ENCODE measurements at regions not wholly inside any gene's neighbourhood (a gene's known extent, or its start where the extent isn't known, plus 50 kb on each side); places are given as distances from the start of the nearest gene placed in this dataset.

DNA sequence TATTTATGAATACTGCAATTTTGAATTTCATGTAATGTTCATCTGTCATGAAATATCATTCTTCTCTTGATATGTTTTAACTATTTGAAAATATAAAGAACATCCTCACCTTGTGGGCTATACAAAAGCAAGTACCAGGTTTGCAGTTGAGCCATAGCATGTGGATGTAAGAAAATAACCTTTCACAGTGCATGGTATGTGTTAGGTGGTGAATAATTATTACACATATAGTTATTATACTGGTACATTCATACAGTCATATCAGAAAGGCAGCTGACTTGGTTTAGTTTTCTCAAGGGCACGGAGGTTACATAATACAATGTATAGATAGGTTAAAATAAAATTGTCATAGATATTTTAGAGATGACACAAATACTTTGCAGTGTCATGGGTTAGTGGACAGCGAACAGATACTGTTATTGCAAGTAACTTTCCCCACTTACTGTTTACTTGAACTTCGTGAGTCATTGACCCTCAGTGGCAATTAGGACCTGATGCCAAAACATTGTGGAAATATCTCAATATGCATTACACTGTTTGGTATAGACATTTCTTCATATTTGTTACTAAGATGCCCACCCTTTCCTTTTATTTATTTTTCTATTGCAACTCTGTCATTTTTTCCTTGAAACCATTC is 445.4 kb upstream of the GOT2 start:
- no peak for DNase-seq (ENCODE audit: low read depth in 2 of 2)

- no peak for DNase-seq (ENCODE audit: low read depth in 2 of 2)
Measured at GRCh38 chr16:59173408-59173831, 439.3 kb upstream of the GOT2 start.

GRCh38 chr16:59170099-59170712 is 436.1 kb upstream of the GOT2 start:
- DNase-seq (ENCODE audit: low read depth in 2 of 2), result no peak

GRCh38 chr16:59169168-59169567 is 435.1 kb upstream of the GOT2 start:
- no peak for DNase-seq (ENCODE audit: low read depth in 2 of 2)

DNA sequence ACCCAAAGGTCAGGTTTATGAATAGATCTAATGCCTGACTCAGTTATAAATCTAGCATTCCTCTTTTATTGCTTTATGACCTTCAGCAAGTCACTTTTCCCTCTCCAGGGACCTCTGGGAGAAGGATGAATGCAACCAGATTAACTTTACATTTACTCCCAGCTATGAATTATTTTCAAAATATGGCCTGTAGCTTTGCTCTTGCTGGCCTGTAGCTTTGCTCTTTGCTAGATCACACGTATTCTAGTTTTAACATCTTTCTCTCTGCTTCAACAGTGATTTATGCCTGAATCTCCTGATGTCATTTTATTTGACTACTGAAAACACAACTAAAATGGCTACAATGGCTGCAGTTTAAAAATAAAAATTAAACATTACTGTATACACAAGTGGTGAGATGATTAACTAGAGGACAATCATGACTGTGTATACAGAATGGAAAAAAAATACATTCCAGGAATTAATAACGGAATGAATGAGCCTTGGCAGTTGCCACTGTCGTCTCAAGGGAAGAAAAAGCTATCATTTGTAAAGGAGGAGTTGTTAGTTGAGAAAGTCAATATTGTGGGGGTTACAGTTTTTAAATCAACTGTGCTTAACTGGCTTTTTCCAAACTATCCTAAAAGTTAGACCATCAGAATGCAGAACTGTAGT is 434.5 kb upstream of the GOT2 start:
- no peak for DNase-seq (ENCODE audit: low read depth in 2 of 2)

GRCh38 chr16:59164461-59164860 is 430.3 kb upstream of the GOT2 start:
- no peak for DNase-seq (ENCODE audit: low read depth in 2 of 2)

GRCh38 chr16:59163371-59164055 is 429.4 kb upstream of the GOT2 start:
- DNase-seq (ENCODE audit: low read depth in 2 of 2), result no peak

DNA sequence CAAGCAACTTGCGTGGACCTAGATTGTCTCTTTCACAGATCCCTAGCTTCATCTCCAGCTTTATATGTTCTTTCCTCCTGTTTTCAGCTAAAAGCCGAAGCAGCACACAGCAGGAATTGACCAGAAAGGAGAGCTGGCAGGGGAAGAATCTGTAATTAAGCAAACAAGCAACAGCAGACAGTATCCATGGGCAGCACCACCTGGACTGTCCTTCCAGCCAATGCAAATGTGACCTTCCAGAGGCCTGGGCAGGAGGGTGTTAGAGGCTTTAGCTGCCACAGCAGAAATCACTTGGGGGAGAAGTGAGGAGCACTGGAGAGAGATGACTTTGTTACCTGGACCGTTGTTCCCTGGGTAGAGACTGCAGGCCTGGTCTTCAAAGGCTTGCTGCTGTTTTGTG is 427.6 kb upstream of the GOT2 start:
- DNase-seq (ENCODE audit: low read depth in 2 of 2), result no peak

DNA sequence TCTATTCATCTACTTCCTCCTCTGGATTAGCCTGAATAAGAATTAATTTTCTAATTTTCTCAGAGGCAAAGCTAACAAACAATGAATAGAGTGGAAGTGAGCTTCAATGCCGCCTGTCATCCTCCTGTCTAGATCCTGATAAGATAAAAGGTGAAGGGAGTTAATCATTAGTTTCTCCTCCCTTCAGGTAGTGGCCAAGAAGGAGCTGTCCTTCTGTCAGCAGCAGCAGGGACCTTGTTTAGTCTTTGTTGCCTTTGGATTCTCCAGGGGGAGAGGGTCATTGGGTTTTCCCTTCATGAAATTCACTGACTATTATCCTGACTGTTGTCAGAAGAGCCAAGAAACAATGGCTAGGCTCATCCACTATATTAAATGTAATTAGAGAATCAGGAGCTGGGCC is 420.2 kb upstream of the GOT2 start:
- no peak for DNase-seq (ENCODE audit: low read depth in 2 of 2)

- DNase-seq (ENCODE audit: low read depth in 2 of 2), result no peak
Measured at GRCh38 chr16:59148769-59149155, 414.6 kb upstream of the GOT2 start.

DNA sequence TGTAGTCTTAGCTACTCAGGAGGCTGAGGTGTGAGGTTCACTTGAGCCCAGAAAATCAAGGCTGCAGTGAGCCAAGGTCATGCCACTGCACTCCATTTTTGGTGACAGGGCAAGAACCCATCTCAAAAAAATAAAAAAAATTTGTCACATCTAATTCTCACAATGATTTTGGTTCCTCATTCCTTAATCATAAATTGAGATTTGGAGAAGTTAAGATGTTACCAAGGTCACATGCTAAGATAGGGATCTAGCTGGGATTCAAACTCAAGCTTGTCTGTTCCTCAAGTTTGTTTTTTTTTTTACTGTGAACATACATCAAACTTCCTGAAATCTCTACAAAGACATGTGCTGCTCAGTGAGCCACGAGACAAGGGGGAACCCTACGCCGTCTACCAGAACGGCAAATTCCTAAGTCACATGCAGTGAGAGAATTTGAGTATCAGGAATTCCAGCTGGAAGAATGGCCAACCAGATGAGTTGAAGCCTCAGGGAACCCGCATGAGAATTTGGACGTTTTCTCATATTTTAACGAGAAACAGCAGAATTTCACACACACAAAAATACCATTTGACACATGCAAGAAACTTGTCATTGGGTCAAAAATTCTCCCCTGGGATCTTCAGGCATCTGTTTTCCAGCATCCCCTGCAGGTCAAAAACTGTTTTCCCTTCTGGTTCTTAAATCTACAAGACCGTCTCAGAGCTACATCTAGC is 414.1 kb upstream of the GOT2 start:
- DNase-seq (ENCODE audit: low read depth in 2 of 2), result no peak

DNA sequence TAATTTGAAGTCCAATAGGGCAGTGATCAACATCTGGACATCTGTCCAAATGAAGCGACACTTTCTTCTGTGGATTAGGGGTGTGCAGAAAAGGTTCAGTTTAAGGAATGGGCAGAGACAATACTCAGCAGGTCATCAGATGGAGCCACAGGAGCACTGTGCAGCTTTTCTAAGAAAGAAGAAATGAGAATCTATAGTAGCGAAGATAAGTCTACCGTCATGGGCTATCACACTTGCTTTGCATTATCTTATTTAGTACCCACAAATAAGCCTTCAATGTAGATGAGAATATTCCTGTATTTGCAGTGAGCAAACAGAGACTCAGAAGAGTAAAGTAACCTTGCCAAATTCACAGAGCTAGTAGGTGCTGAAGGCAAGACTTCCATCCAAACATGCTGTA is 412.0 kb upstream of the GOT2 start:
- DNase-seq (ENCODE audit: low read depth in 2 of 2), result no peak

DNA sequence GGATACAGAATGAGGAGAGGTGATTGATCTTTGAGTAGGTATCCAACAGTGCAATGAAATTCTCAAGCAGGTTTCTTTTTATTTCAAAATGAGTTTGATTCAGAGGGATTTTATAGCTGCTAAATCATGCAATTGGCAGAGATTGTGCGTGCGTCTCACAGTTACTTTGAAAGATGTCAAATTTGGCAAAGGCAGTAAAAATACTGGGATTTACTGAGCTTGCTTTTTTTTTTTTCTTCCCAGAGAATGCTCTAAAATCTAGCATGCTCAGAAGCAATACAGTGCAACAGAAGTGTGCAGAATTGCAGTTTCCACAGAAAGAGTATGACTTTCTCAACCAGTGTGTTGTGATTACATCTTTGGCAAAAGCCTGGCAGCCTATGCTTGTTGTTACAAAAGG is 410.7 kb upstream of the GOT2 start:
- DNase-seq (ENCODE audit: low read depth in 2 of 2), result no peak

DNA sequence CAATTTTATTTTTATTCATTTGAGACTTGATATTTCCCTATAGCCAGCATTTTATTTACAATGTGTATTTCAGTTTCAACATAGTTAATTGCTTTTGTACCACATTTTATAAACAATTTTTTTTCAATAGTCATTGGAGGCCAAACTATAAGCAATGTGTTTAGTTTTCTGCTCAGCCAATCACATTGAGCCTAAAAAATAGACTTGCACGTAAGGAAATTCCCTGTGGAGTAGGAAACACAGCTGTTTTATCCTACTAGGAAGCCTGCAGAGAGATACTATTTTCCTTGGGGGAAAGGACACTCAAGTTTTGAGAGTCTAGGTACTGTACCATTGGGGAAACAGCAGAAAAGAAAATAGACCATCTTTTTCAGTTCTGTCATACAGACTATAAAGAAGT is 410.2 kb upstream of the GOT2 start:
- DNase-seq (ENCODE audit: low read depth in 2 of 2), result no peak

DNA sequence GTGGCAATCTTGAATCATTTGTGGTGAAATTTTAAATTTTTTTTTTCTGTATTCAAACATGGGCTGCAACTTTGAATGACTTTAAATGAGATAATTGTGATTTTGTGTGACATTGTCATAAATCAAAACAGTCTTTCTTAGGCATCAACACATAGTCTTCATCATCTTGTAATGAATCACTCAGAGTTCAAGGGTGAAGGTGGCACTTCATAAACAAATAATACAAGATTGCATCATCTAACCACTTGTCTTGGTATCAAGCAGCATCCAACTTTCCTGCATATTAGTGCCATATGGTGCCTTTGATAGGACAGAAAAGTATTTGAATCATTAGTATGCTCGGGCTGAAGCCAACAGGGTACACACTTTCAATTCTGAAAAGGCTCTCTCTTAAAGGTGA is 392.4 kb upstream of the GOT2 start:
- no peak for DNase-seq (ENCODE audit: low read depth in 2 of 2)

DNA sequence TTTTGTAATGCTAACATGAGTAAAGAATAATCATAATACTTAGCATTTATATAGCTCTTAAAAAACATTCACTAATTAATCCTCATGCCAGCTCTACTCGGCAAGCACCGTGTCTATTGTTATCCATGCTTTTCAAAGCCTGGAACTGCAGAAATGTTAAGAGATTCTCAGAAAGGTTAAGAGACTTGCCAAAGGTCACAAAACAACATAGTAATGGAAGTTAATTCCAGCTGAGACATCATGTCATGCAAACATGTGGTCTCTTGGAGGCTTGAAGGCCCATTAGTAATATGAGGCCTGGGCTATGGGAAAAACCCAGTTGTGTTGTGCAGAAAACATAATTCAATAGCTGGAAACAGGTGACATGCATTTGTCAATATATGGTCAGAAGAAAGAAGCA is 389.9 kb upstream of the GOT2 start:
- no peak for DNase-seq (ENCODE audit: low read depth in 2 of 2)

DNA sequence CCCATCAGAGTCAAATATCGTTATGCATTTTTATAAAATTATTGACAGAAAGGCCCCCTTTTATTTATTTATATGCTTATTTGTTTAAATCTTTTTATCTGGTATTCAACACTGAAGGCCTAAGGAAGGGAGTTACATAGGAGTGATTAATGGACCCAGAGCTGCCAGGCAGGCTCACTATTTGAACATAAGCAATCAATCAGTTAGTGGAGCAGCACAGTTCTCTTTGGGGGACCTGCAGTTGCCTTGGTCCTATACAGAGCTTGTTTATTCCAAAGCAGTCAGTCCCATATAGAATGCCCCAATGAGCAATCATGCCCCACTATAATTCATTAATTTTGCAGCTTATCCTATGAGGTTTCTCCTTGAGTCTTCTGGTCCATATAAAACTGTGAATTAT is 389.4 kb upstream of the GOT2 start:
- no peak for DNase-seq (ENCODE audit: low read depth in 2 of 2)

DNA sequence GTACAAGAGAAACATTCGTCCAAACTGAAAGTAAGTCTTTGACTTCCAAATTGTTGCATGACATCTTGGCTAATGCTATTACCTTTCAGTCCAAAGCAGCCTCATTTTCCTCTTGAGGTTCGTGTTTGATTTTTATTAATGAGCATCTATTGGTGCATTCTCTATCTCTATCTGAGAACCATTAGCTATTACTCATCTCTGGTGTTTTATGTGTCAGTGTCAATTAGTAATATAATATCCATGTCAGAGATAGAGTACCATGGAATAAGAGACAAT is 388.1 kb upstream of the GOT2 start:
- no peak for DNase-seq (ENCODE audit: low read depth in 2 of 2)

DNA sequence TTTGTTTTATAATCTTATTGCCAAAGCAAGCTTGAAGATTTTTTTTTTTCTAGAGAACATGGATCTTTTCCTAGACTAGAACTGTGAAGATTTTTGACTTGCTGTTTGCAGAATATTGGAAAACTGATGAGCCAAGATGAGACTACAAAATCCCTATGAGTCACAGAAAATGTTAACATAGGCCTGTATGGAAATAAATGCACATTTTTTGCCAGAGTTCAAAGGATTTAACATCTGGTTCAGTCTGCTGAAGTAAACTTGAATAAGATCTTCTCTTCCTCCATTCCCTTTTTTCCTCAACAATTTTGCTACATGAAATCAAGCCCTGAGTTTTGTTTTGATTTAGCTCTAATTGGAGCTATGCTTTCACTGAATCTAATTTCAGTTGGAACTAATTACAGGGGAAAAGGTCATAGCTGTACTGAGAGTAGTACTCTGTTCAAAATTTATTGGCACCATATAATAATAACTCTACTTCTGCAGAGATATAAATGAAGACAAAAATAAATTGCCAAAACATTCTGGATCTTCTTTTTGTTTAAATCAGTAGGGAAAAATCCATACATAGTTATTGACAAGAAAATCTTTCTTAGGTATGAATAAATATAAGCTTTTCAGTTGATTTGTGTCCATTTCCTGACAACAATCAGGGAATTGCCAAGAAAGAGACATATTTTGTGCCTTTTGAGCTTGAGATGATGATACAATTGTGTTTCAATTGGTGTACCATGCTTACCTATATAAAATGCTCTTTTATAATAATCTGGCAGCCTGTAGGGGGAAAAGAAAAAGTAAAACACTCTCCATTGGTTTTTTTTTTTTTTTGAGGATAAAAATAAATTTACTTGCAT is 387.5 kb upstream of the GOT2 start:
- DNase-seq (ENCODE audit: low read depth in 2 of 2), result no peak

GRCh38 chr16:59116744-59117143 is 382.6 kb upstream of the GOT2 start:
- no peak for DNase-seq (ENCODE audit: low read depth in 2 of 2)

GRCh38 chr16:59114790-59115189 is 380.7 kb upstream of the GOT2 start:
- no peak for DNase-seq (ENCODE audit: low read depth in 2 of 2)
